ENCODE measurements at regions not wholly inside any gene's neighbourhood (a gene's known extent, or its start where the extent isn't known, plus 50 kb on each side); places are given as distances from the start of the nearest gene placed in this dataset.

GRCh38 chr1:30129421-30130055, 593.8 kb downstream of the MATN1 start:
- DNase-seq (ENCODE audit: low read depth in 3 of 3) = no peak

DNA sequence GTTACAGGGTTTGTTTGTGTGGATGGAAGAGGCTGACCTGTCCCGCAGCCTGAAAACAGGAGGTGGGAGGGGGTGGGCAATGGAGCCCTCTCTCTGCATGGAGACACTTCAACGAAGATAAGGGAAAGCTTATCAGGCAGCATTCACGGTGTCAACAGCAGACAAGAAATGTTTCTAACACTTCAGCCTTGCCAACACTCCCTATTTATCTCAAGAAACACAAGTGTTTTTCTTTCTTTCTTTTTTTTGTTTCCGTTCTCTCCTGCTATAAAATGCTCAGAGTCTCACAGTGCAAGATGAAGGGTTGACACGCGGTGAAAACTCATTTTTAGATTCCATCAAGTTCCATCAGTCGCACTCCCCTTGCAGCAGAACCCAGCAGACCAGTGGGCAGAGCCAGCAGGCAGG, 594.4 kb downstream of the MATN1 start:
- no peak for DNase-seq (ENCODE audit: low read depth in 3 of 3)

DNA sequence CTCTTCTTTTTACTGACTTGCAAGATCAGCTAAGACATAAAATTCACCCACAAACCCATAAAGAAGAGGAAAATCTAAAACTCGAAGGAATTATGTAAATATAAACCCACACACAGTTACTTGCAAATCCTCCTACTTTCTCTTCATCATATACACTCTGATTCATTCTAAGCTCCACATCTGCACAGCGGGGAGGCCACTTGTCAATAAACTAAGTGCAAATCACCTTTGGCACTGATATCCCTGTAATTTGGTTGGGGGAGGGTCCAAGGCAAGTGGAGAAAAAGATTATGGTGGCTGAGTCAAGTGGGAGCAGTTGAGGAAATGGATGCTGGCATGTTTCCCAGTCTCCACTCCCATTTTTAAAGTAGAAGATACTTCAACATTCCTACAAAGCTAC, 596.5 kb downstream of the MATN1 start:
- DNase-seq (ENCODE audit: low read depth in 3 of 3) = no peak

DNA sequence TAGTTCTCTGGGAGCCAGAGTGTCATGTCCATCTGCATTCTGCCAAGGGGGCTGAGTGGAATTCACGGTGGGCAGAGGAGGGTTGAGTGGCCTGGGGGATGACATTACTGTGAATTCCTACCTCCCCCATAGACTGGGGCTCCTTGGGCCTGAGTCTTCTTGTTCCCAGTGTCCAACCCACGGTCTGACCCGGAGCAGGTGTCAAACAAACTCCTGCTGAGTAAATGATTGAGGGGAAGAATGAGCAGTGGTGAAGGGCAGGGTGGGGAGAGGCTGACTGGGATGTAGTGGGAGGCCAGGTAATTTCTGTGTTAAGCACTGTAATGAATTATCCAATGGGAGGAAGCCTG, 597.6 kb downstream of the MATN1 start:
- no peak for DNase-seq (ENCODE audit: low read depth in 3 of 3)

DNA sequence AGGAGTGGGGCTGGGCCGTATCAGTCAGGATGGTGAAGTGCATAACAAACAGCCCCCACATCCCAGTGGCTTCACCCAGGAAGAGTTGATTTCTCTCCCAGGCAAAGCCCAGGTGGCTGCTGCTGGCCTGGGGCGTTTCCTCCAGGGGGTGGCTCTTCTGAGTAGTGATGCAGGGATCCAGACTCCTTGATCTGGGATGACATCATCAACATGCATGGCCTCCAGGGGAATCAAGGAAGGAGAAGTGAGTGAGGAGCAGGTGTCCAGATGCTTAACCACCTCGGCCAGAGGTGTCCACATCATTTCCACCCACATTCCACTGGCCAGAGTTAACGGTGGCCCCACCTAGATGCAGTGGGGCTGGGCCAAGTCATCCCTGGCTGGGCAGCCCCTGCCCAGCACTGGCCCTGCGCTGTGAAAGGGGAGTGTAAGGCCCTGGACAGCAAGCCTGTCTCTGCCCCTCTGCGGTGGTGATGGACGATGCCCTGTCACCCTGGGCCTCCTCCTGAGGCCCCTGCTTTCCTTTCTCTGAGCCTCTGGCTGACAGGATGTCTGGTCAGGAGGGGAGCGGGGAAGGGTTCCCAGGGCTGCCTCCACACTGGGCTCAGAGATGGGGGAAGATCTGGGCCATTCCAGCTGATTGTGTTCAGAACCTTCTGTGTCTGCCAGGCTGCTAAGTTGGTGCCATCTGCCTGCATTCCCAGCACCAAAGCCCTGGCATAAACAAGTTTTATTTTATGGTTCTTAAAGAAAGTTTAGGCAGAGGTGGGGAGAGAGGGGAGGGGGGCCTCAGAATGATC, 598.2 kb downstream of the MATN1 start:
- DNase-seq (ENCODE audit: low read depth in 3 of 3) = no peak

GRCh38 chr1:30123896-30124295, 599.5 kb downstream of the MATN1 start:
- DNase-seq (ENCODE audit: low read depth in 3 of 3) = no peak

GRCh38 chr1:30123036-30123435, 600.3 kb downstream of the MATN1 start:
- no peak for DNase-seq (ENCODE audit: low read depth in 3 of 3)

- DNase-seq (ENCODE audit: low read depth in 3 of 3) = no peak
Observed at GRCh38 chr1:30120245-30121000, 603.0 kb downstream of the MATN1 start.

DNA sequence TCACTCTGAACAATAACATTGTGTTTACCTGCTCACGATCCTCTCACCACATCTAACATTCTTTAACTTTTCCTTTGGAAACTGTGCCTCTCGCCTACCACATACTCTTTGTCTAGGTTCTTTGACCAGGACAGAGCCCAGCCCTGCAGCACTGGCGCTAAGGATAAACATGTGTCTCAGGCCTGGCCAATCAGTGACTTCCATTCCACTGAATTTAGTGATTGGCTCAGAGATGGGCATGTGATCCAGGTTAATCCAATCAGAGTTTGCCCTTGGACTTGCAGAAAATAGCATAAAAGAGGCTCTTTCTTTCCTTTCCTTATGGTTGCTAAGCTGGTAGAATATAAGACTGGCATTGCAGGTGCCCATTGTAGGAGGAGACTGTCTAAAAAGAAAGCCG, 605.7 kb downstream of the MATN1 start:
- no peak for DNase-seq (ENCODE audit: low read depth in 3 of 3)

- peak in 1 of 3 donors; percentile 11 for DNase-seq (ENCODE audit: low read depth in 3 of 3)
Observed at GRCh38 chr1:30111431-30111830, 612.0 kb downstream of the MATN1 start.

GRCh38 chr1:30110846-30111245, 612.5 kb downstream of the MATN1 start:
- no peak for DNase-seq (ENCODE audit: low read depth in 3 of 3)

- DNase-seq (ENCODE audit: low read depth in 3 of 3) = no peak
Observed at GRCh38 chr1:30109853-30110252, 613.5 kb downstream of the MATN1 start.

- DNase-seq (ENCODE audit: low read depth in 3 of 3) = no peak
Observed at GRCh38 chr1:30108186-30108585, 615.2 kb downstream of the MATN1 start.

DNA sequence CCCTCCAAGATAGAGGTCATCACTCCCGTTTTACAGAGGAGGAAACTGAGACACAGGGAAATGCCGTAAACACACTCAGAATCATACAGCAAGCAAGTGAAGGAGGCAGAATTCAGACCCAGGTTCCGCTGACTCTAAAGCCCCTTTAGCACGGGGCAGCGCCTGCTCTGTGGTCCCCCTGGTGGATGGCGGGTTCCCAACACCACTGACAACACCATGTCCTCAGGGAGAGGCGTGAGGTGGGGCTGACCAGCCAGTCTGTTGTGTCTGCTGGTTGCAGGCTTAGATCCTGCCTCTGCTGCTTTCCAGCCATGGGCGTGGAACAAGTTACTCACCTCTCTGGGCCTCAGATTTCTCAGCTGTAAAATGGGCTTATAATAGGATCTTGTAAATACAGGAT, 617.3 kb downstream of the MATN1 start:
- DNase-seq (ENCODE audit: low read depth in 3 of 3) = no peak

GRCh38 chr1:30104551-30104950, 618.8 kb downstream of the MATN1 start:
- DNase-seq (ENCODE audit: low read depth in 3 of 3) = no peak

DNA sequence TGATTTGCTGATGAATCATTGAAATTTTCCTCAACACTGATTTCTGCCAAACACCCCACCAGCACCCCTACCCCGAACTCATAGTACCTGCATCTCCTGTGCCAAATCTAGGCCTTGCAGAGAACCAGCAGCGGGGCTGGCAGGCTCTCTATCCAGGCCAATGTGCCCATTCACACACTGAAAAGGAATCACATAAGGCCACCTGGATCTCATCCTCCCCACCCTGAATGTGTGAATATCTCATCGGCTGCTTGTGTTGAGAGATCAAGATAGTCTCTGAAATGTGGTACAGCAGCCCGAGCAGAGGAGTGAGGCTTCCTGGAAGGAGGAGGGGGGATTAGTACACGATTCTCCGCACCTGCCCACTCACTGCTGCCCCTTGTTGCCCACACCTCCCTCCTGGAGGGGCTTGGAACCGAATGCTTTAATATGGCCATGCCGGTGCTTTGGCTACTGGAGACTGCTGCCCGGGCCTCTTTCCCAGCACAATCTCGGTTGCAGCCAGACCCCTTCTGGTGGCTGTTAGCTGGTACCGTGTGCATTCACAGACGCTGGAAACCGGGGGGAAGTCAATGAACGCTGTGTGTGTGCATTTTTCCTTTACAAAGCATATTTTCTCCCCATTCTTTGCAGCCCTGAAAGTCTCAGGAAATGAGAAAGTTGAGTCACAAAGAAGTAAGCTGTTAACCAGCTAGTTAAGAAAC, 619.5 kb downstream of the MATN1 start:
- DNase-seq (ENCODE audit: low read depth in 3 of 3) = no peak

DNA sequence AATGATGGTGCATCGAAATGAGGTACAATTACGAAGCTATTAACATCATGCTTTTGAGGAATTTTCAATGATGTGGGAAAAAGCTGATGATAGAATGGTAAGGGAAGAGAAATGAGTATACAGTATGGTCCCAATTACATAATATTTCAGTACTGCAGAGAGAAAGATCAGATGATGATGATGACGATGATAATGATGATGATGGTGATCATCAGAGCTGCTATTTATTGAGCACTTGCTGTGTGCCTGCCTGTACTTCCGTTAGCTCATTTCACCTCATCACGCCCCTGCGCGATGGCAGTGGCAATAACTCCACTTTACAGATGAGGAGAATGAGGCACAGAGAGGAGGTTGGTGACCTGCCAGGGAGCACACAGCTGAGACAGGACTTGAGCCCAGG, 620.8 kb downstream of the MATN1 start:
- DNase-seq (ENCODE audit: low read depth in 3 of 3) = no peak

- DNase-seq (ENCODE audit: low read depth in 3 of 3) = no peak
Observed at GRCh38 chr1:30101487-30102227, 621.7 kb downstream of the MATN1 start.

- no peak for DNase-seq (ENCODE audit: low read depth in 3 of 3)
Observed at GRCh38 chr1:30101016-30101415, 622.4 kb downstream of the MATN1 start.

GRCh38 chr1:30100524-30100862, 622.9 kb downstream of the MATN1 start:
- DNase-seq (ENCODE audit: low read depth in 3 of 3) = no peak

Measured in stimulated activated CD4-positive, alpha-beta T cell treated with anti-CD3 and anti-CD28 coated beads, TNF-alpha, amount 100 ng/mL, for 48 hours (primary cell).